K562 (cell line): ENCODE measurements at regions not wholly inside any gene's neighbourhood (a gene's known extent, or its start where the extent isn't known, plus 50 kb on each side); places are given as distances from the start of the nearest gene placed in this dataset.

Experiments used
- HDGF ChIP-seq: fragments of 450-650 bp; IDR thresholded peaks from 2 replicates; pipeline ENCODE4 v1.6.1; 2016
- KAT7 ChIP-seq: sonication (generic); formaldehyde crosslinking; IDR thresholded peaks from 2 replicates; pipeline ENCODE4 v1.8.0; 2022; ENCODE audit warnings: missing genetic modification reagents, mild to moderate bottlenecking, borderline replicate concordance
- KDM1A ChIP-seq, 2 experiments: fragments of 450-650 bp; IDR thresholded peaks; 2 replicates each; pipeline ENCODE4 v1.6.1; 2016; ENCODE audit warnings: mild to moderate bottlenecking in 2 of 2
- MAFK ChIP-seq: IDR thresholded peaks from 2 replicates; pipeline ENCODE4 v1.6.1; 2011; ENCODE audit warnings: low read length, improper control_type of control experiment
- MECOM ChIP-seq: fragments of 250-450 bp; sonication (Bioruptor Pico); IDR thresholded peaks from 2 replicates; pipeline ENCODE4 v1.8.0; 2022; ENCODE audit warnings: inconsistent platforms
- MTA1 ChIP-seq: fragments of 450-650 bp; IDR thresholded peaks from 2 replicates; pipeline ENCODE4 v1.6.1; 2017; ENCODE audit warnings: borderline replicate concordance
- MYC ChIP-seq, 2 experiments: fragments of 250-450 bp in 1 of 2; sonication (Bioruptor Pico) in 1 of 2; IDR thresholded peaks; 2 replicates each; pipeline versions ENCODE4 v1.5.1 to v1.6.1; 2012 to 2021; ENCODE audit warnings: low read depth in 2 of 2, borderline replicate concordance in 1 of 2, improper control_type of control experiment in 1 of 2, low read length in 1 of 2, mild to moderate bottlenecking in 1 of 2, moderate library complexity in 1 of 2
- NELFE ChIP-seq: IDR thresholded peaks from 2 replicates; pipeline ENCODE4 v1.6.1; 2011; ENCODE audit warnings: mild to moderate bottlenecking; ENCODE audit not compliant: insufficient read depth, insufficient read length
- ZKSCAN1 ChIP-seq: fragments of 150-350 bp; IDR thresholded peaks from 2 replicates; pipeline ENCODE4 v1.6.1; 2016; ENCODE audit warnings: low read depth, low read length
- ZNF3 ChIP-seq: fragments of 250-450 bp; sonication (Bioruptor Pico); IDR thresholded peaks from 2 replicates; pipeline ENCODE4 v1.5.0; 2021; ENCODE audit warnings: mild to moderate bottlenecking, moderate library complexity
- ZNF324 ChIP-seq: fragments of 250-450 bp; sonication (Bioruptor Pico); IDR thresholded peaks from 2 replicates; pipeline ENCODE4 v1.4.0; 2020; ENCODE audit warnings: mild to moderate bottlenecking
- ZNF695 ChIP-seq: fragments of 450-650 bp; formaldehyde crosslinking; IDR thresholded peaks from 2 replicates; pipeline ENCODE4 v1.4.0; 2020; ENCODE audit warnings: mild to moderate bottlenecking, moderate library complexity
- TF ChIP-seq, protein P1 (sequence below): fragments of 250-450 bp; sonication (Bioruptor Pico); IDR thresholded peaks from 2 replicates; pipeline ENCODE4 v1.8.0; 2022; ENCODE audit warnings: moderate library complexity, mild to moderate bottlenecking, inconsistent platforms
- TF ChIP-seq, protein P2 (sequence below): fragments of 200-800 bp; sonication (Bioruptor generic); IDR thresholded peaks from 2 replicates; pipeline ENCODE4 v1.6.1; 2017; ENCODE audit warnings: missing genetic modification characterization, missing compliant biosample characterization
- TF ChIP-seq, protein P3 (sequence below): fragments of 250-450 bp; sonication (Bioruptor Pico); IDR thresholded peaks from 2 replicates; pipeline ENCODE4 v1.4.0; 2020; ENCODE audit warnings: borderline replicate concordance
- TF ChIP-seq, protein P4 (sequence below): fragments of 200-800 bp; sonication (Bioruptor generic); IDR thresholded peaks from 2 replicates; pipeline ENCODE4 v1.6.1; 2016; ENCODE audit warnings: missing genetic modification characterization, missing compliant biosample characterization
- TF ChIP-seq, protein P5 (sequence below), 2 experiments: fragments of 450-650 bp in 1 of 2; sonication (generic) in 1 of 2; formaldehyde crosslinking in 1 of 2; IDR thresholded peaks in 1 of 2; conservative IDR thresholded peaks in 1 of 2; 2 replicates each; pipeline versions ENCODE4 v1.6.1 to v1.8.1; 2016 to 2023; ENCODE audit warnings: mild to moderate bottlenecking in 2 of 2, moderate library complexity in 2 of 2, inconsistent platforms in 1 of 2, missing genetic modification reagents in 1 of 2

DNA sequence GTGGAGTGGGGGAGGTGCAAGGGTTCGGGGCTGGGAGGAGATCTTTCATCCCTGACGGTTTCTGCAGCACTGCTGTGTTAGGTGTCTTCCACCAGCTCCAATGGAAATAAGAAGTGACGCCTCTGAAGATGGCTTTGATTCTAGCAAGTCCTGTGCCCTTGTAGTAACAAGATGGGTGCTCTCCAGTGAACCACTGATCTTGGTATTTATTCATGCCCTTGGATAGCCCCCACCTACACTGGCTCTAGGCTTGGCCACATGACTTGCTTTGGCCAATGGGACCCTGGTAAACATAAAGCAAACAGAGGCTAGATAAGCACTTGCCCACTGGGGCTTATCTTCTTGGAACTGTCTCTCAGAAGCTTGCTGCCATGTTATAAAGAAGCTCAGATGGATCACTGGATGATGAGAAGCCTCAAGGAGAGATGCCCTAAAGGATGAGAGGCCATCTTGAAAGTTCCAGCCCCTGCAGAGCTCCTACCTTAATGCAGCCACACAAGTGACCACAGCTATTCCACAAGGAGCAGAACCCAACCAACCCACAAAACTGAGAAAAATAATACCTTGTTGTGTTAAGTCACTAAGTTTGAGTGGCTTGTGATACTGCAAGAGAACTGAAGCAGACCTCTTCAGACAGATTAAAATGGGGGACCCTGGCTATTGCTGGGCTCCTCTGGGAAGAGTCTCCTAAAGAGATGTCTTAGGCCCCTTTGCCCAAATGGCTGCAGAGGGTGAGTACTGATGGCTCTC, 137.9 kb downstream of the PDCD6IP start (continued):
- TF ChIP-seq ZKSCAN1 (no peak), HDGF (no peak), ZNF3 (CRISPR knock-in tag) (no peak), MYC (IDR thresholded peaks at IDR 0.05; ENCODE audit: low read depth, low read length) (no peak), MYC (CRISPR knock-in tag; IDR thresholded peaks at IDR 0.05; ENCODE audit: borderline replicate concordance, low read depth) (no peak), KDM1A (IDR thresholded peaks at IDR 0.05) (peak; percentile 33 to 71; a peak in 3 of 4 replicates), ZNF324 (CRISPR knock-in tag) (no peak), NELFE (no peak), KAT7 (no peak), MECOM (CRISPR knock-in tag) (peak; percentile 90), MAFK (no peak), ZNF695 (CRISPR knock-in tag) (peak; percentile 36; the same call in 1 of the 2 replicates), MTA1 (no peak)
- TF ChIP-seq, protein P1, sequence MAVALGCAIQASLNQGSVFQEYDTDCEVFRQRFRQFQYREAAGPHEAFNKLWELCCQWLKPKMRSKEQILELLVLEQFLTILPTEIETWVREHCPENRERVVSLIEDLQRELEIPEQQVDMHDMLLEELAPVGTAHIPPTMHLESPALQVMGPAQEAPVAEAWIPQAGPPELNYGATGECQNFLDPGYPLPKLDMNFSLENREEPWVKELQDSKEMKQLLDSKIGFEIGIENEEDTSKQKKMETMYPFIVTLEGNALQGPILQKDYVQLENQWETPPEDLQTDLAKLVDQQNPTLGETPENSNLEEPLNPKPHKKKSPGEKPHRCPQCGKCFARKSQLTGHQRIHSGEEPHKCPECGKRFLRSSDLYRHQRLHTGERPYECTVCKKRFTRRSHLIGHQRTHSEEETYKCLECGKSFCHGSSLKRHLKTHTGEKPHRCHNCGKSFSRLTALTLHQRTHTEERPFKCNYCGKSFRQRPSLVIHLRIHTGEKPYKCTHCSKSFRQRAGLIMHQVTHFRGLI = no peak
- TF ChIP-seq, protein P2, sequence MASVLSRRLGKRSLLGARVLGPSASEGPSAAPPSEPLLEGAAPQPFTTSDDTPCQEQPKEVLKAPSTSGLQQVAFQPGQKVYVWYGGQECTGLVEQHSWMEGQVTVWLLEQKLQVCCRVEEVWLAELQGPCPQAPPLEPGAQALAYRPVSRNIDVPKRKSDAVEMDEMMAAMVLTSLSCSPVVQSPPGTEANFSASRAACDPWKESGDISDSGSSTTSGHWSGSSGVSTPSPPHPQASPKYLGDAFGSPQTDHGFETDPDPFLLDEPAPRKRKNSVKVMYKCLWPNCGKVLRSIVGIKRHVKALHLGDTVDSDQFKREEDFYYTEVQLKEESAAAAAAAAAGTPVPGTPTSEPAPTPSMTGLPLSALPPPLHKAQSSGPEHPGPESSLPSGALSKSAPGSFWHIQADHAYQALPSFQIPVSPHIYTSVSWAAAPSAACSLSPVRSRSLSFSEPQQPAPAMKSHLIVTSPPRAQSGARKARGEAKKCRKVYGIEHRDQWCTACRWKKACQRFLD (CRISPR knock-in tag) = no peak
- TF ChIP-seq, protein P3, sequence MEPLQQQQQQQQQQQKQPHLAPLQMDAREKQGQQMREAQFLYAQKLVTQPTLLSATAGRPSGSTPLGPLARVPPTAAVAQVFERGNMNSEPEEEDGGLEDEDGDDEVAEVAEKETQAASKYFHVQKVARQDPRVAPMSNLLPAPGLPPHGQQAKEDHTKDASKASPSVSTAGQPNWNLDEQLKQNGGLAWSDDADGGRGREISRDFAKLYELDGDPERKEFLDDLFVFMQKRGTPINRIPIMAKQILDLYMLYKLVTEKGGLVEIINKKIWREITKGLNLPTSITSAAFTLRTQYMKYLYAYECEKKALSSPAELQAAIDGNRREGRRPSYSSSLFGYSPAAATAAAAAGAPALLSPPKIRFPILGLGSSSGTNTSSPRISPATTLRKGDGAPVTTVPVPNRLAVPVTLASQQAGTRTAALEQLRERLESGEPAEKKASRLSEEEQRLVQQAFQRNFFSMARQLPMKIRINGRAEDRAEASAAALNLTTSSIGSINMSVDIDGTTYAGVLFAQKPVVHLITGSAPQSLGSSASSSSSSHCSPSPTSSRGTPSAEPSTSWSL (CRISPR knock-in tag) = no peak
- TF ChIP-seq, protein P4, sequence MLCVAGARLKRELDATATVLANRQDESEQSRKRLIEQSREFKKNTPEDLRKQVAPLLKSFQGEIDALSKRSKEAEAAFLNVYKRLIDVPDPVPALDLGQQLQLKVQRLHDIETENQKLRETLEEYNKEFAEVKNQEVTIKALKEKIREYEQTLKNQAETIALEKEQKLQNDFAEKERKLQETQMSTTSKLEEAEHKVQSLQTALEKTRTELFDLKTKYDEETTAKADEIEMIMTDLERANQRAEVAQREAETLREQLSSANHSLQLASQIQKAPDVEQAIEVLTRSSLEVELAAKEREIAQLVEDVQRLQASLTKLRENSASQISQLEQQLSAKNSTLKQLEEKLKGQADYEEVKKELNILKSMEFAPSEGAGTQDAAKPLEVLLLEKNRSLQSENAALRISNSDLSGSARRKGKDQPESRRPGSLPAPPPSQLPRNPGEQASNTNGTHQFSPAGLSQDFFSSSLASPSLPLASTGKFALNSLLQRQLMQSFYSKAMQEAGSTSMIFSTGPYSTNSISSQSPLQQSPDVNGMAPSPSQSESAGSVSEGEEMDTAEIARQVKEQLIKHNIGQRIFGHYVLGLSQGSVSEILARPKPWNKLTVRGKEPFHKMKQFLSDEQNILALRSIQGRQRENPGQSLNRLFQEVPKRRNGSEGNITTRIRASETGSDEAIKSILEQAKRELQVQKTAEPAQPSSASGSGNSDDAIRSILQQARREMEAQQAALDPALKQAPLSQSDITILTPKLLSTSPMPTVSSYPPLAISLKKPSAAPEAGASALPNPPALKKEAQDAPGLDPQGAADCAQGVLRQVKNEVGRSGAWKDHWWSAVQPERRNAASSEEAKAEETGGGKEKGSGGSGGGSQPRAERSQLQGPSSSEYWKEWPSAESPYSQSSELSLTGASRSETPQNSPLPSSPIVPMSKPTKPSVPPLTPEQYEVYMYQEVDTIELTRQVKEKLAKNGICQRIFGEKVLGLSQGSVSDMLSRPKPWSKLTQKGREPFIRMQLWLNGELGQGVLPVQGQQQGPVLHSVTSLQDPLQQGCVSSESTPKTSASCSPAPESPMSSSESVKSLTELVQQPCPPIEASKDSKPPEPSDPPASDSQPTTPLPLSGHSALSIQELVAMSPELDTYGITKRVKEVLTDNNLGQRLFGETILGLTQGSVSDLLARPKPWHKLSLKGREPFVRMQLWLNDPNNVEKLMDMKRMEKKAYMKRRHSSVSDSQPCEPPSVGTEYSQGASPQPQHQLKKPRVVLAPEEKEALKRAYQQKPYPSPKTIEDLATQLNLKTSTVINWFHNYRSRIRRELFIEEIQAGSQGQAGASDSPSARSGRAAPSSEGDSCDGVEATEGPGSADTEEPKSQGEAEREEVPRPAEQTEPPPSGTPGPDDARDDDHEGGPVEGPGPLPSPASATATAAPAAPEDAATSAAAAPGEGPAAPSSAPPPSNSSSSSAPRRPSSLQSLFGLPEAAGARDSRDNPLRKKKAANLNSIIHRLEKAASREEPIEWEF (CRISPR knock-in tag) = no peak
- TF ChIP-seq, protein P5, sequence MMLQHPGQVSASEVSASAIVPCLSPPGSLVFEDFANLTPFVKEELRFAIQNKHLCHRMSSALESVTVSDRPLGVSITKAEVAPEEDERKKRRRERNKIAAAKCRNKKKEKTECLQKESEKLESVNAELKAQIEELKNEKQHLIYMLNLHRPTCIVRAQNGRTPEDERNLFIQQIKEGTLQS (IDR thresholded peaks at IDR 0.05) = no peak
- TF ChIP-seq, protein P5 (CRISPR knock-in tag; conservative IDR thresholded peaks at IDR 0.05) = no peak; the same call in 1 of the 2 replicates
